MCF 10A (cell line): ENCODE measurements at regions not wholly inside any gene's neighbourhood (a gene's known extent, or its start where the extent isn't known, plus 50 kb on each side); places are given as distances from the start of the nearest gene placed in this dataset.

ENCODE experiments used
- BruUV-seq: library from RNA; stranded (reverse); fragments of 400-500 nt; replicated peaks from 2 replicates; lab custom pipeline; 2021; lab: Mats Ljungman, UMichigan
- CTCF ChIA-PET: fragments of 300-600 bp; sonication (Branson Sonifier 250); formaldehyde crosslinking; extraction: SDS; loops from one replicate; lab custom pipeline; 2021; ENCODE audit warnings: antibody characterized with exemption, inconsistent platforms; lab: Yijun Ruan, JAX
- POLR2A ChIA-PET: fragments of 300-600, 350-650 bp; sonication (Branson Sonifier 250); formaldehyde crosslinking; extraction: SDS; loops from one replicate; lab custom pipeline; 2020; ENCODE audit warnings: antibody characterized with exemption, inconsistent platforms; lab: Yijun Ruan, JAX
- DNase-seq: peaks from one replicate; pipeline ENCODE4 v3.0.0-alpha.2; 2018; ENCODE audit not compliant: unreplicated experiment
- H3K27ac Mint-ChIP-seq: one replicate; pipeline ENCODE4 v1.8.0; 2022; ENCODE audit warnings: mild to moderate bottlenecking, low read depth, mixed read lengths; ENCODE audit not compliant: unreplicated experiment
- H3K27me3 Mint-ChIP-seq: one replicate; pipeline ENCODE4 v1.8.0; 2022; ENCODE audit warnings: mixed read lengths; ENCODE audit not compliant: insufficient read depth, unreplicated experiment
- H3K36me3 Mint-ChIP-seq: one replicate; pipeline ENCODE4 v1.8.0; 2022; ENCODE audit warnings: mild to moderate bottlenecking, moderate library complexity, mixed read lengths; ENCODE audit not compliant: insufficient read depth, unreplicated experiment
- H3K4me1 Mint-ChIP-seq: one replicate; pipeline ENCODE4 v1.8.0; 2022; ENCODE audit warnings: mixed read lengths; ENCODE audit not compliant: insufficient read depth, unreplicated experiment
- H3K4me3 Mint-ChIP-seq: one replicate; pipeline ENCODE4 v1.8.0; 2022; ENCODE audit warnings: mild to moderate bottlenecking, moderate library complexity, mixed read lengths; ENCODE audit not compliant: unreplicated experiment
- H3K9me3 Mint-ChIP-seq: one replicate; pipeline ENCODE4 v1.8.0; 2022; ENCODE audit warnings: mixed read lengths; ENCODE audit not compliant: unreplicated experiment
- CTCF ChIP-seq: fragments of 200-600 bp; IDR thresholded peaks from one replicate; pipeline ENCODE4 v1.8.0; 2022; ENCODE audit warnings: antibody characterized with exemption, mild to moderate bottlenecking; ENCODE audit not compliant: unreplicated experiment
- intact Hi-C: fragments of 100-400 bp; cut with micrococcal nuclease; formaldehyde crosslinking; loops from 2 replicates; pipeline ENCODE4 v1.14.1; 2022

DNA sequence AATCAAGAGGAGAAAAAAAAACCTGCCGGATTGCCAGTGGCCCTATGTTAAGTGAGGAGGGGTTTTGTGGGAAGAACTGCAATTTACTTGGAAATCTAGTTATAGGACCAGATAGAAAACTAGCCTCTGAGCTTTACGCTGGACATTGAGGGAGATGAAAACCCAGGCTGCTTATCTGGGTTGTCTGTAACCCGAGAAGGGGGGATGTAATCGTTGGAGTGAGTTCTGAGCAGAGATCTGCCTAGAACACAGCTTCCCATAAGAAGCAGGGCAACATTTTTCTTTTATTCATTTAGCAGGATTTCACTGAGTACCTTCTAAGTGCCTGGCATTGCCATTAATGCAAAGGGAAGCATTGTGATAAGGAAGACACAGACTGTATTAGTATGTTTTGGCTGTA lies 70.6 kb downstream of the KATNIP start:
- no TSS peak for BruUV-seq
- DNase-seq, result no peak
- no peak for TF ChIP-seq CTCF
- peaks cover 22% of the 10 kb centered on the region for H3K36me3 Mint-ChIP-seq
- no peak overlapping the region for H3K4me3 Mint-ChIP-seq
- no peaks in the 10 kb centered on the region for H3K9me3 Mint-ChIP-seq
- POLR2A ChIA-PET, result no interaction called here
- no peaks in the 10 kb centered on the region for H3K4me1 Mint-ChIP-seq
- CTCF ChIA-PET, result interaction anchor here (0.7 to 1.9 kb wide), 3 partner anchors 15 to 40 kb away, joined by 3 to 4 read pairs (median 3); no protein-coding TSS in a partner anchor
- no peaks in the 10 kb centered on the region for H3K27me3 Mint-ChIP-seq
- intact Hi-C loops, result no loop called here
- no peak overlapping the region for H3K27ac Mint-ChIP-seq

GRCh38 chr16:27624154-27625049 lies 74.5 kb downstream of the KATNIP start:
- POLR2A ChIA-PET, result no interaction called here
- H3K4me1 Mint-ChIP-seq, result no peaks in the 10 kb centered on the region

DNA sequence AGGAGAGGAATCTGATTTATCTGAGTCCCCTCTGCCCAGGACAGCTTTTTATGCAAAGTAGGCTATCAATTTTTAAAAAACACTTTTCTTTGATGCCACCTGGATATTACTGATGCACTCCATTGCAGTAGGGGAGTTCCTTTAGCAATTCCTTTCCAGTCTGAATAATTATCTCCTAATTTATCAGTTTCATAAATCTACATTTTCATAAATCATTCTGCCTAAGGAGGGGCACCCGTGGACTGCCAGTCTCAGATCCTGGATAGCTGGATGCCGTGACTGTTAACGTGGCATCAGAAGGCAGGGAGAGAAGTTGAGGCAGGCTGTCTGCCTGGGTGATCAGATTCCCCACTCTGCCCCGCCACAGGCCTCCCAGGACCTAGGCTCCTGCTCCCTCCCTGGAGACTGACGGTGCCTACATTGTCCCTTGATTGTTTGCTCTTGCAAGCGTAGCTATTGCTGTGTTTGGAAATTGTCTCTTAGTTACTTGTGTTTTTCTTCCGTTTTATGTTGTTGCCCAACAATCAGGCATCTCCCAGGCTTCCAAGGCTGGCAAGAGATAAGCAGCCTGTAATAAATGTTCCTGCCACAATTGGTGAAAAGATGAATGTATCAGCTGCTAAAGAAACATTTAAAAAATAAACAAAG lies 75.2 kb downstream of the KATNIP start:
- no peaks in the 10 kb centered on the region for H3K4me1 Mint-ChIP-seq
- H3K9me3 Mint-ChIP-seq, result no peaks in the 10 kb centered on the region
- BruUV-seq, result no TSS peak
- no peak for DNase-seq
- no peaks in the 10 kb centered on the region for H3K27me3 Mint-ChIP-seq
- intact Hi-C loops, result no loop called here
- TF ChIP-seq CTCF, result no peak
- H3K4me3 Mint-ChIP-seq, result no peak overlapping the region
- POLR2A ChIA-PET, result no interaction called here
- CTCF ChIA-PET, result interaction anchor here (1.2 to 1.3 kb wide), 2 partner anchors 15 to 20 kb away, joined by 3 read pairs; no protein-coding TSS in a partner anchor
- no peak overlapping the region for H3K27ac Mint-ChIP-seq
- H3K36me3 Mint-ChIP-seq, result peaks cover 9% of the 10 kb centered on the region

More at GRCh38 chr16:27624154-27625049, 74.5 kb downstream of the KATNIP start:
- CTCF ChIA-PET, result interaction anchor here (1.3 kb wide), 1 partner anchor 20 kb away, joined by 3 read pairs; no protein-coding TSS in a partner anchor
- H3K9me3 Mint-ChIP-seq, result no peaks in the 10 kb centered on the region
- no peak for DNase-seq
- H3K27ac Mint-ChIP-seq, result no peak overlapping the region
- H3K36me3 Mint-ChIP-seq, result peaks cover 16% of the 10 kb centered on the region
- intact Hi-C loops, result no loop called here
- TF ChIP-seq CTCF, result no peak
- H3K27me3 Mint-ChIP-seq, result no peaks in the 10 kb centered on the region
- no peak overlapping the region for H3K4me3 Mint-ChIP-seq
- BruUV-seq, result no TSS peak

DNA sequence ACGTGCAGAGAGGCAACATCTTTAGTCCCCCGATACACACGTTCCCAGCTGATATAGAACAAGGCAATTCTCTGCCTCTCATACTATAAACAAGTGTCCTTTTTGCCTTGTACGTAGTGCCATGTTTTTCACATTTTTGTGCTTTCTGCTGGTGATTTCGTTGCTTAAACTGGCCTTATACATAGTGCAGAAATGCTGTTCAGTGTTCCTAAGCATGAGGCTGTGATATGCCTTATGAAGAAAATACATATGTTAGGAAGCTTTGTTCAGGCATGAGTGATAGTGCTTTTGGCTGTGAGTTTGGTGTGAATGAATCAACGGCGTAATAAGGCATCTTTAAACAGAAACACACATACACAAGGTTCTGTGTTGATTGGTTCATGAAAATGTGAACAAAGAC lies 77.2 kb downstream of the KATNIP start:
- intact Hi-C loops, result no loop called here
- ChIA-PET POLR2A (no interaction called here), CTCF (interaction anchor here (0.6 to 0.7 kb wide), 2 partner anchors 483 to 562 kb away, joined by 4 to 5 read pairs; no protein-coding TSS in a partner anchor)
- Mint-ChIP-seq H3K4me1 (no peaks in the 10 kb centered on the region), H3K36me3 (peaks cover 12% of the 10 kb centered on the region), H3K27ac (no peak overlapping the region), H3K9me3 (no peaks in the 10 kb centered on the region), H3K4me3 (no peak overlapping the region), H3K27me3 (no peaks in the 10 kb centered on the region)
- TF ChIP-seq CTCF, result no peak
- no TSS peak for BruUV-seq
- no peak for DNase-seq
